ENCODE measurements at regions not wholly inside any gene's neighbourhood (a gene's known extent, or its start where the extent isn't known, plus 50 kb on each side); places are given as distances from the start of the nearest gene placed in this dataset.

- no peak for TF ChIP-seq CREB1 (IDR thresholded peaks at IDR 0.05; ENCODE audit: low read depth)
- no peak for TF ChIP-seq MAX (IDR thresholded peaks at IDR 0.05)
- no peak for TF ChIP-seq TAF1 (IDR thresholded peaks at IDR 0.05; ENCODE audit: low read depth)
- TF ChIP-seq RAD21 (IDR thresholded peaks at IDR 0.05; ENCODE audit: low read depth): no peak
These were observed 316.8 kb upstream of the GATB start for GRCh38 chr4:152077582-152077981.
